ENCODE measurements at regions not wholly inside any gene's neighbourhood (a gene's known extent, or its start where the extent isn't known, plus 50 kb on each side); places are given as distances from the start of the nearest gene placed in this dataset.
A peak's percentile ranks its signal among the peaks of the same experiment; 100 is the strongest.
"Not testable (repeated sequence)": the region's sequence is repeated elsewhere in the genome, so short reads cannot be mapped to it uniquely, and the experiment has no call there.

DNA sequence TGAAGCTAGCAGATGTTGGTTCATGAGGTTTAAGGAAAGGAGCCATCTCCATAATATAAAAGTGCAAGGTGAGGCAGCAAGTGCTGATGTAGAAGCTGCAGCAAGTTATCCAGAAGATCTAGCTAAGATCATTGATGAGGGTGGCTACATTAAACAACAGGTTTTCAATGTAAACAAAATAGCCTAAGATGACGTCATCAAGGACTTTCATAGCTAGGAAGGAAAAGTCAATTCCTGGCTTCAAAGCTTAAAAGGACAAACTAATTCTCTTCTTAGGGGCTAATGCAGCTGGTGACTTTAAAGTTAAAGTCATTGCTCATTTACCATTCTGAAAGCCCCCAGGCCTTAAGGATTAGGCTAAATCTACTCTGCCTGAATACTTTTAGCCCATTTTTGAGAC lies 141.9 kb downstream of the MID1IP1 start:
- DNase-seq: no peak

- DNase-seq: no peak
Observed at GRCh38 chrX:38948046-38948445, 146.8 kb downstream of the MID1IP1 start.

DNA sequence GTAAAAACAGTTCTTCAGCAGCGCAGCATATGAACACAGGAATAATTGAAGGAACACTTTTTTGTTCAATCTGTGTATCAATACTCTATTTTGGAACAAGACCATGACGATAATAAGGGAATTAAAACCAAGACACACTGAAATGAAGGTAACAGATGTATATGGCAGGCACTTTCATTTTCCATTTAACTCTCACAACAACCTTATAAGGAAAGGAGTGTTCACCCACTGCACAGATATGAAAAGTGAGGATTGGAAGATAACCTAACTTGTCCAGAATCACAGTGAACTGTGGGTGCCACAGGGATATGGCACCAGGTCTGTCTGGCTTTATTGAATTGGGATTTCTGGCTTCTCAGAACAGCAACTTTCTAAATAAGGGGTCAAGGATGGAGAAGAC lies 153.3 kb downstream of the MID1IP1 start:
- DNase-seq: no peak

- no peak for DNase-seq
Observed at GRCh38 chrX:38959736-38960135, 158.5 kb downstream of the MID1IP1 start.

GRCh38 chrX:38960137-38960536 lies 158.9 kb downstream of the MID1IP1 start:
- DNase-seq: no peak

DNA sequence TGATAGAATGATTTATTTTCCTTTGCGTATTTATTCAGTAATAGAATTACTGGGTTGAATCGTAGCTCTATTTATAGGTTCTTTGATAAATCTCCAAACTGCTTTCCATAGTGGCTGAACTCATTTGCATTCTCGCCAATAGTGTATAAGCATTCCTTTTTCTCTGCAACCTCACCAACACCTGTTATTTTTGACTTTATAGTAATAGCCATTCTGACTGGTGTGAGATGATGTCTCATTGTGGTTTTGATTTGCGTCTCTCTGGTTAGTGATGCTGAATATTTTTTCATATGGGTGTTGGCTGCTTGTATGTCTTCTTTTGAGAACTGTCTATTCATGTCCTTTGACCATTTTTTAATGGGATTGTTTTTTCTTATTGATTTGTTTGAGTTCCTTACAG lies 160.7 kb downstream of the MID1IP1 start:
- DNase-seq: no peak

DNA sequence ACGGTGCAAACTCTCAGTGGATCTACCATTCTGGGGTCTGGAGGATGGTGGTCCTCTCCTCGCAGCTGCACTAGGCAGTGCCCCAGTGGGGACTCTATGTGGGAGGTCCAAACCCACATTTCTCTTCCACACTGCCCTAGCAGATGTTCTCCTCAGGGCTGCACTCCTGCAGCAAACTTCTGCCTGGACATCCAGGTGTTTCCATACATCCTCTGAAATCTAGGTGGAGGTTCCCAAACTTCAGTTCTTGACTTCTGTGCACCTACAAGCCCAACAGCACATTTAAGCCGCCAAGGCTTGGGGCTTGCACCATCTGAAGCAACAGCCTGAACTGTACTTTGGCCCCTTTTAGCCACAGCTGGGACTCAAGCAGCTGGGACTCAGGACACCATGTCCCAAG lies 162.0 kb downstream of the MID1IP1 start:
- DNase-seq: not testable (repeated sequence)

DNA sequence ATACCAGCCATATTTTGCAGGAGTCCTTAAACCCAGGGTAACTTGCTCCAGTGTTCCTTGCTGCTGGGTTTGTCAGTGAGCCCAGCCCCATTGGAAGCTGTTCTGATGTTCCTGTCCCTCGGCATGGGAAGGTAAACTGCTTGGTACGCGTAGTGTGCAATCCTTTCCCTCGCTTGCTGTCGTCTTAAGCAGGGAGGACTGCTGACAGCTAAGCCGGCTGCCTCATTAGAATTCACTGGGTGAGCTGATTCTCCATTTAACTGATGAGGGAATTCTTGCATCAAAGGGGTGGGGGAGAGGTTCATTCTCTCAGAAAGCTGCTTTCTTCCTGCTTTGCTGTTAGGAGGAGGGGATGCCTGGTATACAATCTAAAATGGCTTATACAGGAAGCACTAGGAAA lies 164.6 kb downstream of the MID1IP1 start:
- no peak for DNase-seq

DNA sequence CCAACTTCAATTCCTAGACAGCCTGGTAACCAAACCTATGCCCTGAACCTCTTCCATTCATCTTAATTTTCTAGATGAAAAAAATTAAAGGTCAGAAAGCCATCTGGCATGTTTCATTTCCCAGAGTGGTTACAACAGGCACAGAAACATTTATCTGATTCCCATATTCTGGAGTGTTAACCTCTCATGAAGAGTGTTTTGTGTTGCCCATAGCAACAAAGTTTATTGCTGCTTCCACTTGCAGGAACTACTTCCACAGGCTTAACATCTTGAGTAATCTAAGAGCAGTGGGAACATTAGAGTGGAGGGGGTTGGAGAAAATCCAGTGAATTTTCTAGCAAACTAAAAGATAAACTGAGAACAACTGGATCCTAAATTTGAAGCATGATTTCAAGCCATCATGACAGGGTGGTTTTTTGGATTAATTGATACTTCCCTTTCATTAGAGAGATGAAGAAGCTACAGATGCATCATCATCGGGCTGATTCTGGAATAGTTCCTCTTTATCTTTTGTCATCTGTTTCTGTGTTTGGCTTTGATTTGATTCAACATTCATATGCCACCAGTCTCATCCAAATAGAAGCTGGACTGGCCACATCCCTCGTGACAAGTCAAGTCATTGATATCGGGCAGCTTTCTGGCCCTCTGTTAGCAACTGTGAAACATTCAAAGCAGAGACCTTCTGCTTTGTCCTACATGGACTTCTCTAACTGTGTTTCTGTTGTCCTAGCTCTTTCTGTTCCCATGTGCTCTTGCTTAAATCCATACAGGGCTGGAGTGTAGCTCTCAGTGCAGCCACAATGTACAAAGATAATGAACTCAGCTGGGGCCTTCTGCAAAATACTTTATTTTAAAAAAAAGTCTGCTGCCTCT lies 167.3 kb downstream of the MID1IP1 start:
- no peak for DNase-seq

GRCh38 chrX:38970074-38970473 lies 168.8 kb downstream of the MID1IP1 start:
- no peak for DNase-seq

GRCh38 chrX:38970845-38971244 lies 169.6 kb downstream of the MID1IP1 start:
- DNase-seq: no peak

- DNase-seq: no peak
Observed at GRCh38 chrX:38973322-38973721, 172.1 kb downstream of the MID1IP1 start.

- no peak for DNase-seq
Observed at GRCh38 chrX:38974542-38974941, 173.3 kb downstream of the MID1IP1 start.

DNA sequence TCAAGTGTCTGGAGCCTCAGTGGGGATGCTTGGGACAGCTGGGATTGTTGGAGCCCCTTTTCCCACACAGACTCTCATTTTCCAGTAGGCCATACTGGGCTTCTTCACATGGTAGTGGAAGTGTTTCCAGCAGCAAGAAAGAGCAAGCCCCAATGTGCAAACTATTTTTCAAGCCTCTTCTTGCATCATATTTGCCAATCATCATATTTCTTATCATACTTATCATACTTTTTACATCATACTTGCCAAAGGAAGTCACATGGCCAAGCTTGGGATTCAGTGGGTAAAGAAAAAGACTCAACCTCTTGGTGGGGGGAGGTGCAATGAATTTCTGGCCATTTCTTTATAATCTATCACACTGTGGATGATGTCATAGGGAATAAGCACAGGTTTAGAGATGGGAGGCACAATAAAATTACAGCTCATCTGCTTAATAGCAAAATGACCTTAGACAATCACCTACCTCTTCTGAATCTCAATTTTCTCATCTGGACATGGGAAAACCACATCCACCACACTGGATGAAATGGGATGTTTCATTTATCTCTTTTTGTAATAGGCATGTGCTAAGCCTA lies 174.2 kb downstream of the MID1IP1 start:
- no peak for DNase-seq

DNA sequence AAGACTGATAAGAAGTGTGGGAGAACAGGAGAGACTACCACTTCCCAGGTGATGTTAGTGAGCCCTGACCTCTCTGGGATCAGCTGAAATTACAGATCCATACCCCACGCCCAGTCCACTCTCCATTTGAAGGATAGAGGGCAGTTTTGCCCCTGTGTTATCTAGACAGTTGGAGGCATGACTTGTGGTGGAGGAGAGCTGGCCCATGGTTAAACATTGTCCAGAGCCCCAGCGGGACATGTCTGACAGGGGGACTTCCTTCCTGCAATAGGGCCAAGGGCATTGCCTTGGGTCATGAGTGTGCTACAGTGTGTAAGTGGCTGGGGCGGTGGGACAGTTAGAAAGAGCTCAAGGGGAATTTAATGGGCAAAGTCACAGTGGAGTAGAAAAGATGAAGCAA lies 181.1 kb downstream of the MID1IP1 start:
- no peak for DNase-seq

DNA sequence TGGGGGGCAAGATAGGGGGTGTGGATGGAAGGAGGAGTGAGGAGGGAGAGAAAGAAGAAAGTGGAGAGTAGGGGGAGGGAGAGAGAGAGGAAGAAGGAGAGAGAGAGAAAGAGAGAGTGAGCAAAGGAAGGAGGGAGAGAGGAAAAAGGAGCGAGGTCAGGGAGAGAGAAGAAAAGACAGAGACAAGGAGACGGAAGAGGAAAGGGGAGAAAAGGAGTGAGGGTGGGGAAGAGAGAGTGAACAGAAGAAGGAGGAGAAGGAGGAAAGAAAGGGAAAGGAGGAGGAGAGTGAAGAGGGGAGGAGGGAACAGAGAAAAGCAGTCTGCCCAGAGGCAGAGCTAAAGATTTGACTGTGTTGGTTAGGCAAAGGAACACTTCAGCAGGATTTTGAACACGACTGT lies 181.6 kb downstream of the MID1IP1 start:
- no peak for DNase-seq

DNA sequence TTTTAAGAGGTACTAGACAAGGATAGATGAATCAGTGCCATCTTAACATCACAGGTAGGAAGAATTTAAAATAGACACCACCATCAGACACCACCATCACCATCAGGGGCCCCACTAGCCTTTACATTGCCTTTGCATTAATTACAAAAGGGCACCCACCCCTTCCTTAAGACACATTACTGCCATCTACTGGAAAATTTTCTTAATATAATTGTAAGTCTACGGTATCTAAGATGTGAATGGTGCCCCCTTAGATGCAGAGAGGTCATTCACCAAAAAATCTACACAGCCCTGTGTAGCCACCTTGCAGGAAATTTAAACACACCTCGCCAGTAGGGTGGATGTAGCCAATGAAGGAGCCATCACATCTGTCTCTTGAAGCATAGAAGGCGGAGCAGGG lies 184.1 kb downstream of the MID1IP1 start:
- DNase-seq: peak in 2 of 6 experiments; percentile 18 to 21

DNA sequence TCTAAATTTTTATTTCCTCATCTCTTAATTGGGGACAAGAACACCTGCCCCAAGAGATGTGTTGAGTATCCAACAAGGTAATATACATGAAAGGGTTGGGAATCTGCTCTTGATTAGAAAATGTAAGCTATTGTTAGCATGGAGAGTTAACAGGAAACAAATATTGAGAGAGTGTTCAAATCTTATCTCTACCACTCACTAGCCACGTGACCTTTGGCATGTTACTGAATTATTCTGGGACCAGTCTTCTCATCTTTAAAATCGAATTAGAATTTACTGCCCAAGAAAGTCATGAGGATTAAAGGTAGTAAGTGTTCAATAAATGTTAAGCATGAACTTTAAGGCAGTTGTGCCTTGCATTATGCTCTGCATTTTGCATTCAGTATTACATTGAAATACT lies 184.7 kb downstream of the MID1IP1 start:
- no peak for DNase-seq

DNA sequence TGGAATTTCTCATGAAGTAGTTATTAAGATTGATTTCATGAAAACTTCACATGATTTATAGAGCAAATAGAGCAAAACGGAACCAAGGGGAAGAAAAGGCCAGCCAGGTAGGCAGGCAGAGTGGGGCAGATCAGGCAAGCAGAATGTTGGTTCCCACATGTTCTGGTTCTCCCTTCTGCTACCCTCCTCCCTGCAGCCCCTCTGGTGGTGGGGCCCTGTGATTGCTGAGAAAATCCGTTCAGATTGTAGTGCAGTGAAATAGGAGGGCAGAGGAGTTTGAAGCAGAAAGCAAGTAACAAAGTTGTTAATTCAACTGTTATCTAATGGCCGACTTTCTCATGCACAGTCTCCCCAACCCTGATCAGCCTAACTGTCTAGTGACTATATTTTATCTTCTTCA lies 185.3 kb downstream of the MID1IP1 start:
- DNase-seq: no peak

- no peak for DNase-seq
Observed at GRCh38 chrX:38987198-38987651, 186.0 kb downstream of the MID1IP1 start.

- DNase-seq: no peak
Observed at GRCh38 chrX:38988301-38988700, 187.0 kb downstream of the MID1IP1 start.

DNA sequence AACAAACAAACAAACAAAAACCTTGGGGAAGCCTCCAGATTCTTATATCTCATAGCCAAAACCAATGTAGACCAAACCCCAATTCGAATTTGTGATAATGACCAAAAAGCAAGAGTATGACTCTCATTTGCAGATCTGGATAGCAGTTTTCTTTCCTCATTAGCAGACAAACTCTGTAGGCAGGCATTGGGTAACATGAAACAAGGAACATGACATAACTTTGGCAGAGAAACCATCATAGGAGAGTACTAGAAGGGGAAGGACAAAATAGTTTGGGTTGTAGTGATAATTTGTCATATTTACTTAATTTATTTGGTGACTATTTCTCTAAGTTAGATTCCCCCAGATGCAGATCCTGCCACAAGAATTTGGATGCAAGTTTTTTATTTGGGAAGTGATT lies 187.8 kb downstream of the MID1IP1 start:
- DNase-seq: no peak

- no peak for DNase-seq
Observed at GRCh38 chrX:38991656-38992440, 190.6 kb downstream of the MID1IP1 start.

All from stimulated activated naive CD4-positive, alpha-beta T cell (primary cell).